IMR-90 (cell line): ENCODE measurements at regions not wholly inside any gene's neighbourhood (a gene's known extent, or its start where the extent isn't known, plus 50 kb on each side); places are given as distances from the start of the nearest gene placed in this dataset.

Experiments used
- CTCF ChIP-seq: conservative IDR thresholded peaks from 2 replicates; pipeline ENCODE4 v1.5.1; 2012; ENCODE audit warnings: mild to moderate bottlenecking, low read depth, low read length, improper control_type of control experiment
- POLR2A ChIP-seq: IDR thresholded peaks from 2 replicates; pipeline ENCODE4 v1.6.1; 2012; ENCODE audit warnings: mild to moderate bottlenecking, low read depth, low read length
- USF2 ChIP-seq: fragments of 150-350 bp; IDR thresholded peaks from 2 replicates; pipeline ENCODE4 v1.6.1; 2017; ENCODE audit warnings: mild to moderate bottlenecking, antibody characterized with exemption, low read length, low read depth

- TF ChIP-seq POLR2A: no peak
- no peak for TF ChIP-seq CTCF
- TF ChIP-seq USF2: no peak
Observed at GRCh38 chr9:16184964-16185646, 632.3 kb downstream of the CCDC171 start.
